Right lobe of liver (tissue), 4 donors: ENCODE measurements at regions not wholly inside any gene's neighbourhood (a gene's known extent, or its start where the extent isn't known, plus 50 kb on each side); places are given as distances from the start of the nearest gene placed in this dataset.

Source experiments
- POLR2A ChIP-seq: fragments of 450-650 bp; IDR thresholded peaks from one replicate; pipeline ENCODE4 v1.6.1; 2017; ENCODE audit warnings: antibody characterized with exemption, mild to moderate bottlenecking
- TF ChIP-seq, protein P1 (sequence below), 4 donors: fragments of 200-600 bp in 3 of 4; fragments of 450-650 bp in 1 of 4; IDR thresholded peaks; one replicate each; pipeline versions ENCODE4 v1.5.1 to v1.8.0; 2016 to 2022; ENCODE audit warnings: antibody characterized with exemption in 4 of 4, mild to moderate bottlenecking in 2 of 4
- donor health status: DM: no; HTN: no; CAD: no.
- donor health status: DM: no; HTN: no; CAD: no.
- donor health status: DM: no; HTN: yes; CAD: no.

DNA sequence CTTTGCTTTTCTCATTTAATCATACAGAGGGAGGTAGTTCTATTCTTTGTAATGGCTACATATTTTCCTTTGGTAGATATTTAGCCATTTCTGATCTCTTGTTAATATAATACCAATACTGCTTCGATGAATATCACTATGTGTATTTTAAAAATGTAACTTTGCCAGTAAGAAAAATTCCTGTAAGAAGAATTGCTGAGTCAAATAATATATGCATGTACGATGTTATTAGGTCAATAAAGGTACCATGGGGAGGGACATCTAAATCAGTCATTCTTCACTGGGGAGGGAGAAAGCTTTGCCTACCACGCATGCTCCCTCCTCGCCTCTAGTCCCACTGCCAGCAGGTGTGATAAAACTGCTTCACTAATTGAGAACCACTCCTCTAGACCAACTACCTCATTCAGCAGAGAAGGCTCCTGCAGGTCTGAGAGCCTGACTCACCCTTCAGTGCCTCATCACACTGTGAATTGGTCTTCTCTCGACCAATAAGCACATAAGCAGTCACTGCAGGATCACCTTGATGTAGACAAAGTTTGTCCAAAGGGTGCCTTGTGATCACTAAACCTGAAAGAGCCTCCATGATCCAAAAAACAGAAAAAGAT is 56.1 kb upstream of the TBCA start:
- TF ChIP-seq, protein P1, sequence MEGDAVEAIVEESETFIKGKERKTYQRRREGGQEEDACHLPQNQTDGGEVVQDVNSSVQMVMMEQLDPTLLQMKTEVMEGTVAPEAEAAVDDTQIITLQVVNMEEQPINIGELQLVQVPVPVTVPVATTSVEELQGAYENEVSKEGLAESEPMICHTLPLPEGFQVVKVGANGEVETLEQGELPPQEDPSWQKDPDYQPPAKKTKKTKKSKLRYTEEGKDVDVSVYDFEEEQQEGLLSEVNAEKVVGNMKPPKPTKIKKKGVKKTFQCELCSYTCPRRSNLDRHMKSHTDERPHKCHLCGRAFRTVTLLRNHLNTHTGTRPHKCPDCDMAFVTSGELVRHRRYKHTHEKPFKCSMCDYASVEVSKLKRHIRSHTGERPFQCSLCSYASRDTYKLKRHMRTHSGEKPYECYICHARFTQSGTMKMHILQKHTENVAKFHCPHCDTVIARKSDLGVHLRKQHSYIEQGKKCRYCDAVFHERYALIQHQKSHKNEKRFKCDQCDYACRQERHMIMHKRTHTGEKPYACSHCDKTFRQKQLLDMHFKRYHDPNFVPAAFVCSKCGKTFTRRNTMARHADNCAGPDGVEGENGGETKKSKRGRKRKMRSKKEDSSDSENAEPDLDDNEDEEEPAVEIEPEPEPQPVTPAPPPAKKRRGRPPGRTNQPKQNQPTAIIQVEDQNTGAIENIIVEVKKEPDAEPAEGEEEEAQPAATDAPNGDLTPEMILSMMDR (IDR thresholded peaks at IDR 0.05) = no peak
- TF ChIP-seq POLR2A = no peak
